Gastroesophageal sphincter (tissue), 4 donors: ENCODE measurements at regions not wholly inside any gene's neighbourhood (a gene's known extent, or its start where the extent isn't known, plus 50 kb on each side); places are given as distances from the start of the nearest gene placed in this dataset.

Source experiments
- ATAC-seq: fragments of 150-250 bp; one replicate; pipeline ENCODE4 v1.9.1; 2016; ENCODE audit warnings: mild to moderate bottlenecking, moderate library complexity
- H3K27ac ChIP-seq, 4 donors: fragments of 200-600 bp; sonication (generic) in 3 of 4; 1 replicate in 3 of 4; 2 replicates in 1 of 4; pipeline ENCODE4 v1.5.1; 2016 to 2019
- H3K27me3 ChIP-seq: fragments of 200-600 bp; sonication (generic); one replicate; pipeline ENCODE4 v1.5.1; 2019
- H3K36me3 ChIP-seq, 2 donors: fragments of 200-600 bp; sonication (generic); one replicate each; pipeline ENCODE4 v1.5.1; 2019; ENCODE audit warnings: control low read depth in 1 of 2
- H3K4me1 ChIP-seq, 3 donors: fragments of 200-600 bp; sonication (generic); 1 replicate in 2 of 3; 2 replicates in 1 of 3; pipeline ENCODE4 v1.5.1; 2016 to 2019; ENCODE audit warnings: control low read depth in 2 of 3
- H3K4me3 ChIP-seq, 2 donors: fragments of 200-600 bp; sonication (generic); one replicate each; pipeline ENCODE4 v1.5.1; 2019; ENCODE audit warnings: mild to moderate bottlenecking in 1 of 2, moderate library complexity in 1 of 2
- H3K9me3 ChIP-seq, 3 donors: fragments of 200-600 bp; sonication (generic); one replicate each; pipeline ENCODE4 v1.5.1; 2017 to 2019; ENCODE audit warnings: control low read depth in 2 of 3
- EP300 ChIP-seq: sonication (generic); formaldehyde crosslinking; IDR thresholded peaks from one replicate; pipeline ENCODE4 v1.6.1; 2017; ENCODE audit warnings: antibody characterized with exemption, mild to moderate bottlenecking
- POLR2A ChIP-seq, 2 donors: fragments of 450-650 bp; IDR thresholded peaks; one replicate each; pipeline ENCODE4 v1.6.1; 2017; ENCODE audit warnings: antibody characterized with exemption in 2 of 2, mild to moderate bottlenecking in 2 of 2, moderate library complexity in 1 of 2
- POLR2AphosphoS5 ChIP-seq: sonication (generic); formaldehyde crosslinking; IDR thresholded peaks from one replicate; pipeline ENCODE4 v1.6.1; 2017; ENCODE audit warnings: antibody characterized with exemption
- WGBS, 2 donors: methylation state at CpG; one replicate each; pipeline ENCODE4 v1.1.5; 2018; ENCODE audit warnings: low coverage in 1 of 2; 5-methylcytosine and 5-hydroxymethylcytosine counted together
- TF ChIP-seq, protein P1 (sequence below), 4 experiments: fragments of 200-600 bp in 2 of 4; fragments of 450-650 bp in 2 of 4; sonication (generic) in 1 of 4; IDR thresholded peaks; one replicate each; pipeline ENCODE4 v1.5.1; 2017 to 2019; ENCODE audit warnings: antibody characterized with exemption in 4 of 4, mild to moderate bottlenecking in 2 of 4, moderate library complexity in 2 of 4

DNA sequence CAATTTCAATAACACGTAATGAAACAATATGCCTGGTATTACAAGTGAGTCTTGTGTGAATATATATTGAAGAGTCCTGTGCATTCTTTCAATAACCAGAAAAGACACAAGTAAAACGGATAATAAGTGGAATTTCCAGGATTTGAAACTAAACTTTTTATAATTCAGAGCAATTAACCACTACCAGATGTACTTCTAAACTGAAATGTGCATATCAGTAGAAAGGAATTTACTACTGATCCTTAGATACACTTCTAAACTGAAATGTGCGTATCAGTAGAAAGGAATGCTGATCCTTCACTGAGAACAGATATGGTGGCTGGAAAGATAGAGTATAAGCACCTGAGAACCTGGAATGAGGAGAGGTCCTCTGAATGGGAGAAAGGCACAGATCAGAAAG is 470.9 kb upstream of the SPHKAP start:
- ATAC-seq = no peak
- Histone ChIP-seq H3K27ac (no peak overlapping the region), H3K27me3 (no peaks in the 10 kb centered on the region), H3K36me3 (no peaks in the 10 kb centered on the region), H3K9me3 (no peaks in the 10 kb centered on the region), H3K4me1 (no peaks in the 10 kb centered on the region), H3K4me3 (no peak overlapping the region)
- TF ChIP-seq EP300 = no peak
- no peak for TF ChIP-seq POLR2A (IDR thresholded peaks at IDR 0.05)
- TF ChIP-seq, protein P1, sequence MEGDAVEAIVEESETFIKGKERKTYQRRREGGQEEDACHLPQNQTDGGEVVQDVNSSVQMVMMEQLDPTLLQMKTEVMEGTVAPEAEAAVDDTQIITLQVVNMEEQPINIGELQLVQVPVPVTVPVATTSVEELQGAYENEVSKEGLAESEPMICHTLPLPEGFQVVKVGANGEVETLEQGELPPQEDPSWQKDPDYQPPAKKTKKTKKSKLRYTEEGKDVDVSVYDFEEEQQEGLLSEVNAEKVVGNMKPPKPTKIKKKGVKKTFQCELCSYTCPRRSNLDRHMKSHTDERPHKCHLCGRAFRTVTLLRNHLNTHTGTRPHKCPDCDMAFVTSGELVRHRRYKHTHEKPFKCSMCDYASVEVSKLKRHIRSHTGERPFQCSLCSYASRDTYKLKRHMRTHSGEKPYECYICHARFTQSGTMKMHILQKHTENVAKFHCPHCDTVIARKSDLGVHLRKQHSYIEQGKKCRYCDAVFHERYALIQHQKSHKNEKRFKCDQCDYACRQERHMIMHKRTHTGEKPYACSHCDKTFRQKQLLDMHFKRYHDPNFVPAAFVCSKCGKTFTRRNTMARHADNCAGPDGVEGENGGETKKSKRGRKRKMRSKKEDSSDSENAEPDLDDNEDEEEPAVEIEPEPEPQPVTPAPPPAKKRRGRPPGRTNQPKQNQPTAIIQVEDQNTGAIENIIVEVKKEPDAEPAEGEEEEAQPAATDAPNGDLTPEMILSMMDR (IDR thresholded peaks at IDR 0.05) = no peak
- no peak for TF ChIP-seq POLR2AphosphoS5
- WGBS, 2 donors = 49 to 61% methylated on average over 2 to 3 of the region's 3 CpGs

DNA sequence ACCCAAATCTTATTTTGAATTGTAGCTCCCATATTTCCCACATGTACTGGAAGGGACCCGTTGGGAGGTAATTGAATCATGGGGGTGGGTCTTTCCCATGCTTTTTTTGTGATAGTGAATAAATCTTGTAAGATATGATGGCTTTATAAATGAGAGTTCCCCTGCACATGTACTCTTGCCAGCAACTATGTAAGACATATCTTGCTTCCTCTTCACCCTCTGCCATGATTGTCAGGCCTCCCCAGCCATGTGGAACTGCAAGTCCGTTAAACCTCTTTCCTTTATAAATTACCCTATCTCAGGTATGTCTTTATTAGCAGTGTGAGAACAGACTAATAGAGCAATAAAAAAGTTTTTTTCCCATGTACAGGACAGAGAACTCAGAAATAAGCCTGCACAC is 468.4 kb upstream of the SPHKAP start:
- WGBS, 2 donors = 60% methylated on average over 1 to 2 of the region's 2 CpGs
- Histone ChIP-seq H3K27me3 (no peaks in the 10 kb centered on the region), H3K36me3 (no peaks in the 10 kb centered on the region), H3K4me1 (no peaks in the 10 kb centered on the region), H3K27ac (no peak overlapping the region), H3K4me3 (no peak overlapping the region), H3K9me3 (no peaks in the 10 kb centered on the region)
- no peak for TF ChIP-seq POLR2AphosphoS5
- no peak for TF ChIP-seq EP300
- no peak for ATAC-seq

DNA sequence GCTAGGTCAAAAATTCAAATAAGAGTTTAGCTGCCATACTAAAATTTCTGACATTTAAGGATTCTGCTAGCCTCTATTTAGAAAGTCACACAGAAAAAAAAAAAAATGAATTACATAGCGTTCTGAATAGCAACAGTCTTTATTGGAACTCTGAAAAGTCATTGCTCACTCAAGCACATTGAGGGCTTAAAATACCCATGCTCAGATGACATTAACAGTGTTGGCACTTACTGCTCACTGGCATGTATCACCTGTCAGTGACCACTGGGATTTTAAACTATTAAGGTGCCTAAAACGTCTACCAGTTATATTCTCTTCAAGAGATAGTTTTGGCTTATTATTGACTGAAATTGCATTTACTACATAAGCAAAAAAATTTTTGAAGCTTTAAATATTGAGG is 468.0 kb upstream of the SPHKAP start:
- Histone ChIP-seq H3K9me3 (no peaks in the 10 kb centered on the region), H3K27me3 (no peaks in the 10 kb centered on the region), H3K36me3 (no peaks in the 10 kb centered on the region), H3K27ac (no peak overlapping the region), H3K4me1 (no peaks in the 10 kb centered on the region), H3K4me3 (no peak overlapping the region)
- no peak for ATAC-seq
- WGBS, 2 donors = 50 to 60% methylated on average over 2 of the region's 2 CpGs
- TF ChIP-seq, protein P1 (IDR thresholded peaks at IDR 0.05) = no peak
- no peak for TF ChIP-seq POLR2AphosphoS5
- no peak for TF ChIP-seq POLR2A (IDR thresholded peaks at IDR 0.05)
- no peak for TF ChIP-seq EP300

DNA sequence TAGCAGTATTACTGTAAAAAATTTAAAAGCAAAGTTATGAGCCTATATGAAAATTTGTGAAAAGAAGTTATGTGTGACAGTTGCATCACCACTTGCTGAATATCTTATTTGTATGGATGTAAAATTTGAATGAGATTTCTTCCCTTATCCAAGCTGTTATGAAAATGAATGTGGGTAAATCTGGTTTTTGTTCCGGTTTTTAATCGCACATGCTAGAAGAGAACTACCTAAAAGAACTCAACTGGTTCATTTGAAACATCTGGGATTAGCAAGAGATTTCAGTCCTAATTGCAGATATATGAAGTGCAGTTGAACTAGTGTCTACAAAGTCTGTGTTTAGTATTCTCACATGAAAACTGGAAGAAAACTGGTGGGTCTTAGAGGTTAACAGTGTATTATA is 467.1 kb upstream of the SPHKAP start:
- WGBS, 2 donors = 90 to 100% methylated on average over 2 of the region's 2 CpGs
- H3K27me3 ChIP-seq = no peaks in the 10 kb centered on the region
- no peak for TF ChIP-seq POLR2A (IDR thresholded peaks at IDR 0.05)
- TF ChIP-seq, protein P1 (IDR thresholded peaks at IDR 0.05) = no peak

DNA sequence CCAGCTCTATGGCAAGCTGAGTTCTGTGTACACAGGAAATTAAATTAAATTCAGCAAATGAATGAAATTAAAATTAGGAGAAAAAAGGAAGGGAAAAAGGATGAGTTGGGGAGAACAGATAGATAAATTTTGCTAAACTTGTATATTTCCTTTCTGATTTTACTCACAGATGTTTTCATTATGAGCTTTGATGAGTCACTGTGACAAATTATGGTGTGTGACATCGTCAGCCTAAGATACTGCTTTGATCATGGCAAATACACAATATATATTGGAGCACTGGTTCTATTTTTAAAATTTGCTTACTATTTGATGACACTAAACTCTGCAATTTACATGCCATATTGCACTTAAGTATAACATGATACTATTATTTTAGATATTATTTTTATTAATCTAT is 464.6 kb upstream of the SPHKAP start:
- no peaks in the 10 kb centered on the region for H3K9me3 ChIP-seq
- H3K27ac ChIP-seq = no peak overlapping the region
- 52 to 74% methylated on average over 1 of the region's 1 CpG for WGBS, 2 donors
- H3K36me3 ChIP-seq = no peaks in the 10 kb centered on the region
- H3K4me1 ChIP-seq = no peaks in the 10 kb centered on the region
- TF ChIP-seq POLR2AphosphoS5 (no peak), EP300 (no peak), POLR2A (IDR thresholded peaks at IDR 0.05) (no peak)
- TF ChIP-seq, protein P1 (IDR thresholded peaks at IDR 0.05) = no peak
- H3K4me3 ChIP-seq = no peak overlapping the region
- ATAC-seq = no peak
- H3K27me3 ChIP-seq = no peaks in the 10 kb centered on the region

More for the DNA sequence above, 467.1 kb upstream of the SPHKAP start:
- H3K4me1 ChIP-seq = no peaks in the 10 kb centered on the region
- ATAC-seq = no peak
- no peaks in the 10 kb centered on the region for H3K9me3 ChIP-seq
- H3K36me3 ChIP-seq = no peaks in the 10 kb centered on the region
- no peak overlapping the region for H3K27ac ChIP-seq
- no peak overlapping the region for H3K4me3 ChIP-seq

DNA sequence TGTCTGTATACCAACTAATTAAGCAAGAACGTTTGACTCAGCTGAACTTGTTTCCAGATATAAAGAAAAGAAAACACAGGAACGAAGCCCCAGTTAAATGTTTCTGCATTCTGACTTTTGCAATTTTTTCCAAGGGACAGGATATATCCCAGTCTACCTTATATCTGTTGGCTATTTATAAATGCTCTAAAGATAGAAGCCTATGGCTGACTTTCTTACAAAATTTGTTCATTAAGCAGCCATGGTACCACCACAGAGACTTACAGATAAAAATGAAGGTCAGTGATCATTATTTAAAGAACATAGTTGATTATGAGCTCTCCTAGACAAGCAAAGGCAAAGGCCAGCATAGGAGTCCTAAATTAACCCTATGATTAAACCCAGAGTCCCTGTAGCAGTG is 462.7 kb upstream of the SPHKAP start:
- 52 to 56% methylated on average over 2 of the region's 2 CpGs for WGBS, 2 donors
- no peaks in the 10 kb centered on the region for H3K9me3 ChIP-seq
- TF ChIP-seq POLR2AphosphoS5 = no peak
- TF ChIP-seq EP300 = no peak
- TF ChIP-seq, protein P1 (IDR thresholded peaks at IDR 0.05) = no peak
- TF ChIP-seq POLR2A (IDR thresholded peaks at IDR 0.05) = no peak
- no peak overlapping the region for H3K4me3 ChIP-seq
- no peaks in the 10 kb centered on the region for H3K27me3 ChIP-seq
- no peaks in the 10 kb centered on the region for H3K36me3 ChIP-seq
- ATAC-seq = no peak
- no peak overlapping the region for H3K27ac ChIP-seq
- no peaks in the 10 kb centered on the region for H3K4me1 ChIP-seq
